IMR-90 (cell line): ENCODE measurements at regions not wholly inside any gene's neighbourhood (a gene's known extent, or its start where the extent isn't known, plus 50 kb on each side); places are given as distances from the start of the nearest gene placed in this dataset.

Experiments used
- ATAC-seq: fragments of 200-7000 bp; cut with Tn5 transposase; 2 replicates; pipeline ENCODE4 v1.9.1; 2020; ENCODE audit warnings: low read depth, mild to moderate bottlenecking, moderate library complexity
- BruUV-seq: library from RNA; stranded (reverse); fragments of 400-500 nt; replicated peaks from 2 replicates; lab custom pipeline; 2021; lab: Mats Ljungman, UMichigan
- CTCF ChIA-PET: fragments of 300-600 bp; formaldehyde crosslinking; extraction: SDS; loops from one replicate; lab custom pipeline; 2021; ENCODE audit warnings: antibody characterized with exemption; lab: Yijun Ruan, JAX
- POLR2A ChIA-PET: fragments of 300-600 bp; sonication (Branson Sonifier 250); formaldehyde crosslinking; loops from one replicate; lab custom pipeline; 2022; ENCODE audit warnings: antibody characterized with exemption; ENCODE audit not compliant: unreplicated experiment; lab: Charles Lee
- DNase-seq: peaks from one replicate; pipeline ENCODE4 v3.0.0; 2013
- H2AFZ ChIP-seq: replicated peaks from 2 replicates; pipeline ENCODE3; 2013; ENCODE audit warnings: low read length, mild to moderate bottlenecking; ENCODE audit not compliant: poor library complexity
- H2AK5ac ChIP-seq: 2 replicates; pipeline ENCODE4 v1.6.1; 2013; ENCODE audit warnings: low read depth, low read length, inconsistent platforms
- H2AK9ac ChIP-seq: replicated peaks from 2 replicates; pipeline ENCODE3; 2013; ENCODE audit warnings: mild to moderate bottlenecking, low read depth, low read length, moderate library complexity; ENCODE audit not compliant: poor library complexity
- H2BK120ac ChIP-seq: 2 replicates; pipeline ENCODE4 v1.6.1; 2013; ENCODE audit warnings: low read depth, low read length, inconsistent platforms
- H2BK15ac ChIP-seq: 3 replicates; pipeline ENCODE4 v1.6.1; 2013; ENCODE audit warnings: low read depth, low read length, inconsistent platforms
- H2BK20ac ChIP-seq: 2 replicates; pipeline ENCODE4 v1.6.1; 2013; ENCODE audit warnings: low read depth, mild to moderate bottlenecking, inconsistent platforms, low read length, moderate library complexity
- H2BK5ac ChIP-seq: 2 replicates; pipeline ENCODE4 v1.6.1; 2013; ENCODE audit warnings: mild to moderate bottlenecking, low read depth, low read length, inconsistent platforms; ENCODE audit not compliant: poor library complexity, severe bottlenecking
- H3K14ac ChIP-seq: replicated peaks from 2 replicates; pipeline ENCODE4 v1.6.1; 2013; ENCODE audit warnings: low read depth, low read length, inconsistent platforms
- H3K18ac ChIP-seq: 2 replicates; pipeline ENCODE4 v1.6.1; 2013; ENCODE audit warnings: low read depth, low read length, control low read depth
- H3K23ac ChIP-seq: 2 replicates; pipeline ENCODE4 v1.6.1; 2013; ENCODE audit warnings: low read depth, low read length, inconsistent platforms
- H3K27ac ChIP-seq: 2 replicates; pipeline ENCODE4 v1.5.1; 2013; ENCODE audit warnings: mild to moderate bottlenecking, control low read depth, low read length; ENCODE audit not compliant: insufficient read depth
- H3K27me3 ChIP-seq: 2 replicates; pipeline ENCODE4 v1.6.1; 2013; ENCODE audit warnings: low read length; ENCODE audit not compliant: control insufficient read depth, insufficient read depth
- H3K36me3 ChIP-seq: 2 replicates; pipeline ENCODE4 v1.6.1; 2013; ENCODE audit warnings: low read length, mixed read lengths; ENCODE audit not compliant: control insufficient read depth, insufficient read depth
- H3K4ac ChIP-seq: 2 replicates; pipeline ENCODE4 v1.6.1; 2013; ENCODE audit warnings: low read depth, low read length, inconsistent platforms
- H3K4me1 ChIP-seq: 2 replicates; pipeline ENCODE4 v1.6.1; 2013; ENCODE audit warnings: low read length, mixed read lengths; ENCODE audit not compliant: control insufficient read depth, insufficient read depth
- H3K4me2 ChIP-seq: 2 replicates; pipeline ENCODE4 v1.6.1; 2013; ENCODE audit warnings: low read depth, mild to moderate bottlenecking, control low read depth, low read length, moderate library complexity
- H3K4me3 ChIP-seq: 2 replicates; pipeline ENCODE4 v1.5.1; 2013; ENCODE audit warnings: low read depth, mild to moderate bottlenecking, control low read depth, low read length, moderate library complexity; ENCODE audit not compliant: insufficient read depth
- H3K56ac ChIP-seq: 2 replicates; pipeline ENCODE4 v1.6.1; 2013; ENCODE audit warnings: low read length, inconsistent platforms; ENCODE audit not compliant: insufficient read depth; ENCODE audit errors: extremely low read depth
- H3K79me1 ChIP-seq, 2 experiments: 2 replicates each; pipeline ENCODE4 v1.6.1; 2013; ENCODE audit warnings: low read length in 2 of 2, inconsistent platforms in 1 of 2, low read depth in 1 of 2
- H3K9ac ChIP-seq: 2 replicates; pipeline ENCODE4 v1.6.1; 2013; ENCODE audit warnings: low read depth, low read length, control low read depth
- H3K9me1 ChIP-seq: 2 replicates; pipeline ENCODE4 v1.6.1; 2013; ENCODE audit warnings: low read length, inconsistent platforms; ENCODE audit not compliant: insufficient read depth
- H3K9me3 ChIP-seq: 2 replicates; pipeline ENCODE4 v1.6.1; 2013; ENCODE audit warnings: low read length; ENCODE audit not compliant: control insufficient read depth, insufficient read depth
- H4K20me1 ChIP-seq: 2 replicates; pipeline ENCODE4 v1.6.1; 2013; ENCODE audit warnings: low read length, inconsistent platforms; ENCODE audit not compliant: insufficient read depth
- H4K5ac ChIP-seq: 2 replicates; pipeline ENCODE4 v1.6.1; 2013; ENCODE audit warnings: mild to moderate bottlenecking, low read depth, low read length, control low read depth
- H4K8ac ChIP-seq, 2 experiments: 2 replicates each; pipeline ENCODE4 v1.6.1; 2013; ENCODE audit warnings: low read depth in 2 of 2, low read length in 2 of 2, control low read depth in 1 of 2, inconsistent platforms in 1 of 2
- H4K91ac ChIP-seq: 2 replicates; pipeline ENCODE4 v1.6.1; 2013; ENCODE audit warnings: low read depth, low read length, inconsistent platforms; ENCODE audit not compliant: insufficient read depth
- FOS ChIP-seq: fragments of 150-350 bp; IDR thresholded peaks from 2 replicates; pipeline ENCODE4 v1.6.1; 2016; ENCODE audit warnings: low read depth, low read length
- WGBS, 2 experiments: methylation state at CpG; one replicate each; pipeline versions ENCODE4 v1.1.5 to v1.1.7; 2013; ENCODE audit warnings: missing lambda C conversion rate in 2 of 2; ENCODE audit not compliant: insufficient read length in 1 of 2; ENCODE audit errors: extremely low coverage in 2 of 2; 5-methylcytosine and 5-hydroxymethylcytosine counted together
- dilution Hi-C: fragments of 300-500 bp; cut with HindIII; formaldehyde crosslinking; loops from one replicate; pipeline ENCODE4 v1.14.3; 2018; ENCODE audit warnings: low sequenced_read_pairs; ENCODE audit not compliant: unreplicated experiment
- in situ Hi-C: fragments of 300-500 bp; cut with MboI; formaldehyde crosslinking; loops from 3 replicates; pipeline ENCODE4 v1.14.3; 2019; ENCODE audit warnings: low sequenced_read_pairs, inconsistent platforms, mixed read lengths
- intact Hi-C: fragments of 100-400 bp; cut with micrococcal nuclease; formaldehyde crosslinking; loops from 2 replicates; pipeline ENCODE4 v1.10.0; 2022

DNA sequence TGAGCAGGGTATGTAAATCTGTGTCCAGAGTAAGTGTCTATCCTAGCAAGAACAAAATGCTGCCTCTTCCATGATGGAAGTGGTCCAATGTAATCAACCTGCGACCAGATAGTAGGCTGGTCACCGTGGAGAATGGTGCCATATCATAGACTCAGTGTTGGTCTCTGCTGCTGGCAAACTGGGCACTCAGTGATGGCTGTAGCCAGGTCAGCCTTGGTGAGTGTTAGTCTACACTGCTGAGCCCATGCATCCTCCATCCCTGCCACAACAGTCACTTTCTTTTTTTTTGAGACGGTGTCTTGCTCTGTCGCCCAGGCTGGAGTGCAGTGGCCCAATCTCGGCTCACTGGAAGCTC, 69.3 kb downstream of the CHRD start:
- no peaks in the 10 kb centered on the region for H3K9me1 ChIP-seq
- CTCF ChIA-PET: no interaction called here

More for the DNA sequence above, 69.3 kb downstream of the CHRD start:
- Histone ChIP-seq H3K4me1 (no peaks in the 10 kb centered on the region), H3K18ac (no peak overlapping the region), H2AK5ac (no peak overlapping the region), H2AFZ (no peak overlapping the region), H3K4ac (no peak overlapping the region), H3K9me3 (no peaks in the 10 kb centered on the region), H3K23ac (no peak overlapping the region), H2AK9ac (no peak overlapping the region), H3K9ac (no peak overlapping the region), H2BK5ac (no peak overlapping the region), H3K14ac (no peak overlapping the region), H4K8ac (no peak overlapping the region), H4K5ac (no peak overlapping the region), H4K91ac (no peak overlapping the region), H2BK15ac (no peak overlapping the region), H3K4me3 (no peak overlapping the region), H2BK20ac (no peak overlapping the region), H3K4me2 (no peak overlapping the region), H3K27me3 (peaks cover 21% of the 10 kb centered on the region), H3K27ac (no peak overlapping the region), H3K36me3 (no peaks in the 10 kb centered on the region), H4K20me1 (no peaks in the 10 kb centered on the region), H3K56ac (no peak overlapping the region), H2BK120ac (no peak overlapping the region), H3K79me1 (no peaks in the 10 kb centered on the region)
- TF ChIP-seq FOS: no peak
- dilution Hi-C loops (no loop called here), in situ Hi-C loops (no loop called here), intact Hi-C loops (no loop called here)
- 72% methylated on average over 5 of the region's 5 CpGs; no CpG with 5 or more reads in 1 of the 2 experiments for WGBS, 2 experiments
- BruUV-seq: no TSS peak
- ATAC-seq (no peak), DNase-seq (no peak)
- POLR2A ChIA-PET: no interaction called here
